ENCODE measurements at regions not wholly inside any gene's neighbourhood (a gene's known extent, or its start where the extent isn't known, plus 50 kb on each side); places are given as distances from the start of the nearest gene placed in this dataset.
"Not testable (repeated sequence)": the region's sequence is repeated elsewhere in the genome, so short reads cannot be mapped to it uniquely, and the experiment has no call there.

- H3K9ac ChIP-seq (ENCODE audit: low read depth, low read length) = no peak overlapping the region
- no peaks in the 10 kb centered on the region for H3K4me1 ChIP-seq (ENCODE audit: insufficient read depth, low read length)
- H3K36me3 ChIP-seq (ENCODE audit: insufficient read depth, low read length) = no peaks in the 10 kb centered on the region
- no peaks in the 10 kb centered on the region for H3K9me3 ChIP-seq (ENCODE audit: control insufficient read depth, insufficient read depth, low read length)
Measured at GRCh38 chr11:87743007-87743406, 432.2 kb downstream of the RAB38 start.

GRCh38 chr11:87740968-87741367 is 434.3 kb downstream of the RAB38 start:
- Histone ChIP-seq H3K9me3 (ENCODE audit: control insufficient read depth, insufficient read depth, low read length) (no peaks in the 10 kb centered on the region), H3K36me3 (ENCODE audit: insufficient read depth, low read length) (no peaks in the 10 kb centered on the region), H3K9ac (ENCODE audit: low read depth, low read length) (no peak overlapping the region), H3K4me1 (ENCODE audit: insufficient read depth, low read length) (no peaks in the 10 kb centered on the region)

- Histone ChIP-seq H3K9me3 (ENCODE audit: control insufficient read depth, insufficient read depth, low read length) (no peaks in the 10 kb centered on the region), H3K9ac (ENCODE audit: low read depth, low read length) (no peak overlapping the region), H3K36me3 (ENCODE audit: insufficient read depth, low read length) (no peaks in the 10 kb centered on the region), H3K4me1 (ENCODE audit: insufficient read depth, low read length) (no peaks in the 10 kb centered on the region)
Measured at GRCh38 chr11:87740451-87740850, 434.8 kb downstream of the RAB38 start.

GRCh38 chr11:87739766-87740165 is 435.5 kb downstream of the RAB38 start:
- Histone ChIP-seq H3K4me1 (ENCODE audit: insufficient read depth, low read length) (no peaks in the 10 kb centered on the region), H3K9ac (ENCODE audit: low read depth, low read length) (no peak overlapping the region), H3K36me3 (ENCODE audit: insufficient read depth, low read length) (no peaks in the 10 kb centered on the region), H3K9me3 (ENCODE audit: control insufficient read depth, insufficient read depth, low read length) (no peaks in the 10 kb centered on the region)

- H3K4me1 ChIP-seq (ENCODE audit: insufficient read depth, low read length) = no peaks in the 10 kb centered on the region
- H3K36me3 ChIP-seq (ENCODE audit: insufficient read depth, low read length) = no peaks in the 10 kb centered on the region
- H3K9ac ChIP-seq (ENCODE audit: low read depth, low read length) = no peak overlapping the region
- no peaks in the 10 kb centered on the region for H3K9me3 ChIP-seq (ENCODE audit: control insufficient read depth, insufficient read depth, low read length)
Measured at GRCh38 chr11:87739261-87739660, 436.0 kb downstream of the RAB38 start.

- H3K4me1 ChIP-seq (ENCODE audit: insufficient read depth, low read length) = no peaks in the 10 kb centered on the region
- no peaks in the 10 kb centered on the region for H3K36me3 ChIP-seq (ENCODE audit: insufficient read depth, low read length)
- H3K9me3 ChIP-seq (ENCODE audit: control insufficient read depth, insufficient read depth, low read length) = no peaks in the 10 kb centered on the region
- no peak overlapping the region for H3K9ac ChIP-seq (ENCODE audit: low read depth, low read length)
Measured at GRCh38 chr11:87736928-87737327, 438.3 kb downstream of the RAB38 start.

- no peaks in the 10 kb centered on the region for H3K36me3 ChIP-seq (ENCODE audit: insufficient read depth, low read length)
- H3K9ac ChIP-seq (ENCODE audit: low read depth, low read length) = no peak overlapping the region
- H3K9me3 ChIP-seq (ENCODE audit: control insufficient read depth, insufficient read depth, low read length) = no peaks in the 10 kb centered on the region
- H3K4me1 ChIP-seq (ENCODE audit: insufficient read depth, low read length) = 0 out of 2 replicates have a peak, but pooled peaks cover 9% of the 10 kb centered on the region
Measured at GRCh38 chr11:87726506-87726905, 448.7 kb downstream of the RAB38 start.

- no peak overlapping the region for H3K9ac ChIP-seq (ENCODE audit: low read depth, low read length)
- no peaks in the 10 kb centered on the region for H3K9me3 ChIP-seq (ENCODE audit: control insufficient read depth, insufficient read depth, low read length)
- 0 out of 2 replicates have a peak, but pooled peaks cover 9% of the 10 kb centered on the region for H3K4me1 ChIP-seq (ENCODE audit: insufficient read depth, low read length)
- H3K36me3 ChIP-seq (ENCODE audit: insufficient read depth, low read length) = no peaks in the 10 kb centered on the region
Measured at GRCh38 chr11:87724358-87724757, 450.9 kb downstream of the RAB38 start.

GRCh38 chr11:87722756-87723565 is 452.3 kb downstream of the RAB38 start:
- no peaks in the 10 kb centered on the region for H3K36me3 ChIP-seq (ENCODE audit: insufficient read depth, low read length)
- H3K4me1 ChIP-seq (ENCODE audit: insufficient read depth, low read length) = 0 out of 2 replicates have a peak, but pooled peaks cover 9% of the 10 kb centered on the region
- H3K9me3 ChIP-seq (ENCODE audit: control insufficient read depth, insufficient read depth, low read length) = no peaks in the 10 kb centered on the region
- no peak overlapping the region for H3K9ac ChIP-seq (ENCODE audit: low read depth, low read length)

- Histone ChIP-seq H3K9ac (ENCODE audit: low read depth, low read length) (no peak overlapping the region), H3K36me3 (ENCODE audit: insufficient read depth, low read length) (no peaks in the 10 kb centered on the region), H3K9me3 (ENCODE audit: control insufficient read depth, insufficient read depth, low read length) (no peaks in the 10 kb centered on the region), H3K4me1 (ENCODE audit: insufficient read depth, low read length) (0 out of 2 replicates have a peak, but pooled peaks cover 3% of the 10 kb centered on the region)
Measured at GRCh38 chr11:87719326-87720073, 455.7 kb downstream of the RAB38 start.

- Histone ChIP-seq H3K36me3 (ENCODE audit: insufficient read depth, low read length) (no peaks in the 10 kb centered on the region), H3K9ac (ENCODE audit: low read depth, low read length) (no peak overlapping the region), H3K9me3 (ENCODE audit: control insufficient read depth, insufficient read depth, low read length) (no peaks in the 10 kb centered on the region), H3K4me1 (ENCODE audit: insufficient read depth, low read length) (peaks cover 8% of the 10 kb centered on the region)
Measured at GRCh38 chr11:87712802-87713202, 462.4 kb downstream of the RAB38 start.

- no peaks in the 10 kb centered on the region for H3K9me3 ChIP-seq (ENCODE audit: control insufficient read depth, insufficient read depth, low read length)
- H3K36me3 ChIP-seq (ENCODE audit: insufficient read depth, low read length) = no peaks in the 10 kb centered on the region
- H3K4me1 ChIP-seq (ENCODE audit: insufficient read depth, low read length) = peaks cover 8% of the 10 kb centered on the region
- no peak overlapping the region for H3K9ac ChIP-seq (ENCODE audit: low read depth, low read length)
Measured at GRCh38 chr11:87712391-87712790, 462.9 kb downstream of the RAB38 start.

GRCh38 chr11:87703589-87703988 is 471.7 kb downstream of the RAB38 start:
- H3K9me3 ChIP-seq (ENCODE audit: control insufficient read depth, insufficient read depth, low read length); H3K9ac ChIP-seq (ENCODE audit: low read depth, low read length); H3K4me1 ChIP-seq (ENCODE audit: insufficient read depth, low read length); H3K36me3 ChIP-seq (ENCODE audit: insufficient read depth, low read length): not testable (repeated sequence)

- H3K4me1 ChIP-seq (ENCODE audit: insufficient read depth, low read length) = no peaks in the 10 kb centered on the region
- no peak overlapping the region for H3K9ac ChIP-seq (ENCODE audit: low read depth, low read length)
- no peaks in the 10 kb centered on the region for H3K36me3 ChIP-seq (ENCODE audit: insufficient read depth, low read length)
- H3K9me3 ChIP-seq (ENCODE audit: control insufficient read depth, insufficient read depth, low read length) = no peaks in the 10 kb centered on the region
Measured at GRCh38 chr11:87675993-87676392, 499.2 kb downstream of the RAB38 start.

GRCh38 chr11:87666730-87667129 is 508.5 kb downstream of the RAB38 start:
- Histone ChIP-seq H3K9me3 (ENCODE audit: control insufficient read depth, insufficient read depth, low read length) (no peaks in the 10 kb centered on the region), H3K4me1 (ENCODE audit: insufficient read depth, low read length) (no peaks in the 10 kb centered on the region), H3K36me3 (ENCODE audit: insufficient read depth, low read length) (no peaks in the 10 kb centered on the region), H3K9ac (ENCODE audit: low read depth, low read length) (no peak overlapping the region)

Measured in ES-I3 (cell line).